Peyer's patch (tissue), 4 donors: ENCODE measurements at regions not wholly inside any gene's neighbourhood (a gene's known extent, or its start where the extent isn't known, plus 50 kb on each side); places are given as distances from the start of the nearest gene placed in this dataset.

Experiments
- CTCF ChIP-seq, 6 experiments: fragments of 450-650 bp in 4 of 6; fragments of 200-600 bp in 2 of 6; sonication (generic) in 1 of 6; IDR thresholded peaks; one replicate each; pipeline ENCODE4 v1.5.1; 2017 to 2019; ENCODE audit warnings: antibody characterized with exemption in 6 of 6, mild to moderate bottlenecking in 3 of 6, moderate library complexity in 1 of 6
- POLR2A ChIP-seq, 2 donors: fragments of 450-650 bp; IDR thresholded peaks; one replicate each; pipeline ENCODE4 v1.5.1; 2017; ENCODE audit warnings: antibody characterized with exemption in 2 of 2, mild to moderate bottlenecking in 2 of 2, moderate library complexity in 2 of 2

DNA sequence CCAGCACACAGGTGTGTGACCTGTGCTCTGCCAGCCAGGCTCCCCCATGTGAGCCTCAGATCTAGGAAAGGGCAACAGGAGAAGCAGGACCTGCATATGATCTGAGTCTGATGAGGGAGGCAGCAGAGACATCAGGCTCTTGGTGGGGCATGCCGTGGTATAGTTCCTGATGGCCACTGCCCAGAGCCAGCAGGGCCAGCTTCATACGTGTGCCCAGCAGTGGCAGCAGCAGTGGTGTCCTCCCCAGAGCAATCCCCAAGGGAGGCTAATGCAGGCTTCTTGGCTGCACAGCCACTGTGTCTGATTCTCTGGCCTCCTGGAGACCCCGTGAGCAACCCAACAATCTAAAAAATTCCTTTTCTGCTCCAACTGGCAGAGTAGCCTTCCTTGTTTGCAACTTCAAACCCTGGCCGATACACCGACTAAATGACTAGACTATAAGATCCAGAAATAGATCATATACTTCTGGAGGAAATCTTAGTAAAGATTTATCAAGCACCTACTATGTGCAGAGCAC is 230.6 kb upstream of the ZMIZ1 start:
- TF ChIP-seq CTCF (IDR thresholded peaks at IDR 0.05) (no peak), POLR2A (IDR thresholded peaks at IDR 0.05) (no peak)
